DND-41 (cell line): ENCODE measurements at regions not wholly inside any gene's neighbourhood (a gene's known extent, or its start where the extent isn't known, plus 50 kb on each side); places are given as distances from the start of the nearest gene placed in this dataset.

Experiments
- EZH2 ChIP-seq: IDR thresholded peaks from 3 replicates; pipeline ENCODE4 v1.6.1; 2012; ENCODE audit warnings: borderline replicate concordance, low read depth, mild to moderate bottlenecking, moderate library complexity, low read length, inconsistent platforms; ENCODE audit not compliant: severe bottlenecking
- TF ChIP-seq, protein P1 (sequence below): IDR thresholded peaks from 2 replicates; pipeline ENCODE4 v1.5.1; 2012; ENCODE audit warnings: borderline replicate concordance, low read length, moderate library complexity, mild to moderate bottlenecking; ENCODE audit not compliant: poor library complexity, severe bottlenecking; ENCODE audit errors: extremely low read depth

DNA sequence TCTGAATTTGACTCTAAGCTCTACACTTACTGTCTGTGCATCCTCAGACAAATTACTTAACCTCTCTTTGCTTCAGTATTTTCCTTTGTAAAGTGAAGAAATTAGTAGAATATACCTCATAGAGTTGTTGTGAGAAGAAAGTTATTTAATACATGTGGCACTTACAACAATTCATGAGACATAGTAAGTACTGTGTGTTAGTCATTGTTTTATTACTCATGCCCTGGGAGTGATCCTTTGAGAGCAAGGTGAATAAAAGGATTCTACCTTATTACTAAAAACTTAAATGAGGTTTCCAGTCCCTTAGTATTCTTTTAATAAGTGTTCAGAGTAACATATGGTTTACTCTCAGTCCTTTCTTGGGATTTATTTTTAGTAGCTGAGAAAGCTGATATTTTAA, 233.6 kb upstream of the MAP3K7 start:
- TF ChIP-seq, protein P1, sequence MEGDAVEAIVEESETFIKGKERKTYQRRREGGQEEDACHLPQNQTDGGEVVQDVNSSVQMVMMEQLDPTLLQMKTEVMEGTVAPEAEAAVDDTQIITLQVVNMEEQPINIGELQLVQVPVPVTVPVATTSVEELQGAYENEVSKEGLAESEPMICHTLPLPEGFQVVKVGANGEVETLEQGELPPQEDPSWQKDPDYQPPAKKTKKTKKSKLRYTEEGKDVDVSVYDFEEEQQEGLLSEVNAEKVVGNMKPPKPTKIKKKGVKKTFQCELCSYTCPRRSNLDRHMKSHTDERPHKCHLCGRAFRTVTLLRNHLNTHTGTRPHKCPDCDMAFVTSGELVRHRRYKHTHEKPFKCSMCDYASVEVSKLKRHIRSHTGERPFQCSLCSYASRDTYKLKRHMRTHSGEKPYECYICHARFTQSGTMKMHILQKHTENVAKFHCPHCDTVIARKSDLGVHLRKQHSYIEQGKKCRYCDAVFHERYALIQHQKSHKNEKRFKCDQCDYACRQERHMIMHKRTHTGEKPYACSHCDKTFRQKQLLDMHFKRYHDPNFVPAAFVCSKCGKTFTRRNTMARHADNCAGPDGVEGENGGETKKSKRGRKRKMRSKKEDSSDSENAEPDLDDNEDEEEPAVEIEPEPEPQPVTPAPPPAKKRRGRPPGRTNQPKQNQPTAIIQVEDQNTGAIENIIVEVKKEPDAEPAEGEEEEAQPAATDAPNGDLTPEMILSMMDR, result no peak
- no peak for TF ChIP-seq EZH2
